B cell (primary cell): ENCODE measurements at regions not wholly inside any gene's neighbourhood (a gene's known extent, or its start where the extent isn't known, plus 50 kb on each side); places are given as distances from the start of the nearest gene placed in this dataset.

Experiments
- ATAC-seq: fragments of 200-7000 bp; cut with Tn5 transposase; one replicate; pipeline ENCODE4 v1.10.0; 2021; ENCODE audit warnings: low read depth, mild to moderate bottlenecking, moderate number of reproducible peaks, moderate library complexity
- CTCF ChIA-PET: fragments of 350-600 bp; sonication (Branson Sonifier 250); formaldehyde crosslinking; loops from one replicate; lab custom pipeline; 2021; ENCODE audit warnings: antibody characterized with exemption, inconsistent platforms; lab: Charles Lee
- POLR2A ChIA-PET: fragments of 350-600 bp; sonication (Branson Sonifier 250); formaldehyde crosslinking; loops from one replicate; lab custom pipeline; 2021; ENCODE audit warnings: antibody characterized with exemption; lab: Charles Lee
- DNase-seq: peaks from one replicate; pipeline ENCODE4 v3.0.0; 2013
- H2AFZ ChIP-seq: 2 replicates; pipeline ENCODE4 v1.6.1; 2012; ENCODE audit warnings: mild to moderate bottlenecking, low read depth, low read length; ENCODE audit not compliant: insufficient read depth, poor library complexity, severe bottlenecking
- H3K27ac ChIP-seq, 2 donors: 1 replicate in 1 of 2; 2 replicates in 1 of 2; pipeline ENCODE4 v1.5.1; 2012 to 2013; ENCODE audit warnings: low read length in 2 of 2, mild to moderate bottlenecking in 2 of 2, moderate library complexity in 1 of 2
- H3K27me3 ChIP-seq, 4 experiments: fragments of 200-600 bp in 1 of 4; sonication (generic) in 1 of 4; replicated peaks in 1 of 4; 1 replicate in 2 of 4; 2 replicates in 2 of 4; pipeline versions ENCODE4 v1.6.1 to v1.7.0; 2013 to 2016; ENCODE audit warnings: low read length in 3 of 4, mild to moderate bottlenecking in 2 of 4, mixed read lengths in 1 of 4, moderate library complexity in 1 of 4; ENCODE audit not compliant: insufficient read depth in 4 of 4, control insufficient read depth in 3 of 4; ENCODE audit errors: control extremely low read depth in 1 of 4
- H3K36me3 ChIP-seq, 2 experiments: replicated peaks in 1 of 2; 1 replicate in 1 of 2; 2 replicates in 1 of 2; pipeline versions ENCODE4 v1.6.1 to v1.7.1; 2013; ENCODE audit warnings: low read length in 1 of 2; ENCODE audit not compliant: insufficient read depth in 2 of 2, control insufficient read depth in 1 of 2; ENCODE audit errors: control extremely low read depth in 1 of 2, extremely low read depth in 1 of 2
- H3K4me1 ChIP-seq, 2 donors: fragments of 200-600 bp in 1 of 2; sonication (generic) in 1 of 2; 1 replicate in 1 of 2; 2 replicates in 1 of 2; pipeline versions ENCODE4 v1.5.1 to v1.6.1; 2013 to 2017; ENCODE audit warnings: low read length in 2 of 2; ENCODE audit not compliant: control insufficient read depth in 2 of 2, insufficient read depth in 2 of 2
- H3K4me2 ChIP-seq: replicated peaks from 2 replicates; pipeline ENCODE3; 2012; ENCODE audit warnings: mild to moderate bottlenecking, low read depth, low read length; ENCODE audit not compliant: poor library complexity, severe bottlenecking
- H3K4me3 ChIP-seq, 5 experiments: fragments of 200-600 bp in 1 of 5; sonication (generic) in 1 of 5; 1 replicate in 3 of 5; 2 replicates in 2 of 5; pipeline versions ENCODE4 v1.5.1 to v1.7.0; 2011 to 2016; ENCODE audit warnings: low read length in 4 of 5, mild to moderate bottlenecking in 4 of 5, low read depth in 2 of 5, control low read depth in 1 of 5, moderate library complexity in 1 of 5; ENCODE audit not compliant: insufficient read depth in 1 of 5; ENCODE audit errors: control extremely low read depth in 1 of 5, extremely low read depth in 1 of 5
- H3K79me2 ChIP-seq: fragments of 200-600 bp; sonication (generic); one replicate; pipeline ENCODE4 v1.6.0; 2016; ENCODE audit warnings: low read length; ENCODE audit not compliant: control insufficient read depth, insufficient read depth
- H3K9ac ChIP-seq: fragments of 200-600 bp; sonication (generic); 2 replicates; pipeline ENCODE4 v1.6.1; 2017; ENCODE audit warnings: mild to moderate bottlenecking, low read length, moderate library complexity
- H3K9me3 ChIP-seq, 3 donors: one replicate each; pipeline versions ENCODE4 v1.6.1 to v1.7.1; 2013; ENCODE audit warnings: low read length in 2 of 3; ENCODE audit not compliant: control insufficient read depth in 2 of 3, insufficient read depth in 1 of 3; ENCODE audit errors: control extremely low read depth in 1 of 3
- H4K20me1 ChIP-seq: 2 replicates; pipeline ENCODE4 v1.6.0; 2012; ENCODE audit warnings: mild to moderate bottlenecking, low read length; ENCODE audit not compliant: insufficient read depth, control insufficient read depth, poor library complexity, severe bottlenecking
- H3K27ac Mint-ChIP-seq: one replicate; pipeline ENCODE4 v1.8.0; 2021; ENCODE audit warnings: mixed read lengths
- H3K27me3 Mint-ChIP-seq: one replicate; pipeline ENCODE4 v1.8.0; 2021; ENCODE audit warnings: mixed read lengths
- H3K4me1 Mint-ChIP-seq: one replicate; pipeline ENCODE4 v1.8.0; 2021; ENCODE audit warnings: mixed read lengths
- H3K4me3 Mint-ChIP-seq: one replicate; pipeline ENCODE4 v1.8.0; 2021; ENCODE audit warnings: mixed read lengths
- H3K9me3 Mint-ChIP-seq: one replicate; pipeline ENCODE4 v1.8.0; 2022; ENCODE audit warnings: mixed read lengths; ENCODE audit not compliant: insufficient read depth
- CTCF ChIP-seq: fragments of 200-600 bp; IDR thresholded peaks from one replicate; pipeline ENCODE4 v1.8.0; 2022; ENCODE audit warnings: antibody characterized with exemption, mild to moderate bottlenecking
- EZH2 ChIP-seq: IDR thresholded peaks from 2 replicates; pipeline ENCODE4 v1.6.1; 2012; ENCODE audit warnings: borderline replicate concordance, low read depth, mild to moderate bottlenecking, moderate library complexity, low read length; ENCODE audit not compliant: insufficient read depth, poor library complexity, severe bottlenecking
- WGBS: methylation state at CpG from one replicate; pipeline ENCODE4 v1.1.5; 2013; ENCODE audit warnings: missing lambda C conversion rate; ENCODE audit not compliant: insufficient coverage; 5-methylcytosine and 5-hydroxymethylcytosine counted together
- intact Hi-C: fragments of 100-400 bp; cut with micrococcal nuclease; formaldehyde crosslinking; loops from one replicate; pipeline ENCODE4 v1.10.0; 2022

- H3K79me2 ChIP-seq, result no peaks in the 10 kb centered on the region
- H3K27me3 ChIP-seq, result no peaks in the 10 kb centered on the region
- H3K4me1 Mint-ChIP-seq, result no peaks in the 10 kb centered on the region
- no peaks in the 10 kb centered on the region for H3K36me3 ChIP-seq
- H3K4me3 ChIP-seq, result no peak overlapping the region
- H3K4me1 ChIP-seq, result no peaks in the 10 kb centered on the region
- peaks cover 0 to 3% (median 0%) of the 10 kb centered on the region in 3 donors for H3K9me3 ChIP-seq
- H3K9ac ChIP-seq, result no peak overlapping the region
- ChIA-PET CTCF (no interaction called here), POLR2A (no interaction called here)
- no peaks in the 10 kb centered on the region for H3K27me3 Mint-ChIP-seq
- no peak for ATAC-seq
- no peak overlapping the region for H3K4me2 ChIP-seq
- no peak for DNase-seq
- no peak overlapping the region for H2AFZ ChIP-seq
- no peak overlapping the region for H3K27ac Mint-ChIP-seq
- no peaks in the 10 kb centered on the region for H3K9me3 Mint-ChIP-seq
- no peak overlapping the region for H3K4me3 Mint-ChIP-seq
- intact Hi-C loops, result no loop called here
- WGBS, result no CpG with 5 or more reads among the region's 1 CpG
- H4K20me1 ChIP-seq, result no peaks in the 10 kb centered on the region
- TF ChIP-seq EZH2, result no peak
- no peak for TF ChIP-seq CTCF
- no peak overlapping the region for H3K27ac ChIP-seq
Measured at GRCh38 chrX:110881971-110882370, 86.4 kb upstream of the CHRDL1 start.

DNA sequence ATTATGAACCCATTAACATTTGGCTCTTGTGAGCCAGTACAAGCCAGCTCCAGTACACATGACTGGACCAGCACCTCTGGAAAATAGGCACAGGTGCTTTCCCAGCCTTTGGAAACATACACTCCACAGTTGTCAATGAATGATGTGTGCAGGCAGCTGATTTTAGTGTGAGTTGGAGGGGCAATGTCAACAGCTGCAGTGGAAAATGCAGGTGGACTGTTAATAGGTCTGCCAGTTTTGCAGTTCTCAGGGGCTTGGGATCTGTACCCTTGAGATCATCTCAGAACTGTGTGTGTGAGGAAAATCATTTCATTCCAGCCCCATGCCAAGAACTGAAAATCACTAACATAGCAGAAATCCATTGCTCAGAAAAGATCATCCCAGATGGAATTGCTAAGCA is 81.7 kb upstream of the CHRDL1 start:
- no peaks in the 10 kb centered on the region for H3K9me3 Mint-ChIP-seq
- Histone ChIP-seq H2AFZ (no peak overlapping the region), H3K4me2 (no peak overlapping the region), H3K36me3 (no peaks in the 10 kb centered on the region), H3K27me3 (no peaks in the 10 kb centered on the region), H3K4me3 (no peak overlapping the region), H3K9me3 (peaks cover 0 to 3% (median 0%) of the 10 kb centered on the region in 3 donors), H4K20me1 (no peaks in the 10 kb centered on the region), H3K4me1 (no peaks in the 10 kb centered on the region), H3K79me2 (no peaks in the 10 kb centered on the region), H3K27ac (no peak overlapping the region), H3K9ac (no peak overlapping the region)
- H3K27ac Mint-ChIP-seq, result no peak overlapping the region
- CTCF ChIA-PET, result no interaction called here
- ATAC-seq (no peak), DNase-seq (no peak)
- intact Hi-C loops, result no loop called here
- POLR2A ChIA-PET, result no interaction called here
- no peaks in the 10 kb centered on the region for H3K4me1 Mint-ChIP-seq
- no peak for TF ChIP-seq CTCF
- TF ChIP-seq EZH2, result no peak
- H3K27me3 Mint-ChIP-seq, result no peaks in the 10 kb centered on the region
- no peak overlapping the region for H3K4me3 Mint-ChIP-seq
